ENCODE measurements at regions not wholly inside any gene's neighbourhood (a gene's known extent, or its start where the extent isn't known, plus 50 kb on each side); places are given as distances from the start of the nearest gene placed in this dataset.

- Mint-ChIP-seq H3K9me3 (ENCODE audit: unreplicated experiment) (no peaks in the 10 kb centered on the region), H3K27me3 (ENCODE audit: unreplicated experiment) (no peaks in the 10 kb centered on the region), H3K27ac (ENCODE audit: unreplicated experiment) (no peak overlapping the region), H3K4me1 (ENCODE audit: low read depth, unreplicated experiment) (peaks cover 8% of the 10 kb centered on the region), H3K4me3 (ENCODE audit: unreplicated experiment) (no peak overlapping the region), H3K36me3 (ENCODE audit: unreplicated experiment) (no peaks in the 10 kb centered on the region)
- no peak for DNase-seq
- TF ChIP-seq CTCF (IDR thresholded peaks at IDR 0.05; ENCODE audit: partially characterized antibody, unreplicated experiment): no peak
Measured at GRCh38 chr9:13948037-13948436, 365.9 kb downstream of the NFIB start.

- Mint-ChIP-seq H3K27me3 (ENCODE audit: unreplicated experiment) (no peaks in the 10 kb centered on the region), H3K4me3 (ENCODE audit: unreplicated experiment) (no peak overlapping the region), H3K27ac (ENCODE audit: unreplicated experiment) (no peak overlapping the region), H3K4me1 (ENCODE audit: low read depth, unreplicated experiment) (peaks cover 8% of the 10 kb centered on the region), H3K36me3 (ENCODE audit: unreplicated experiment) (no peaks in the 10 kb centered on the region), H3K9me3 (ENCODE audit: unreplicated experiment) (no peaks in the 10 kb centered on the region)
- TF ChIP-seq CTCF (IDR thresholded peaks at IDR 0.05; ENCODE audit: partially characterized antibody, unreplicated experiment): no peak
- DNase-seq: no peak
Measured at GRCh38 chr9:13943176-13943575, 370.8 kb downstream of the NFIB start.

GRCh38 chr9:13942695-13943094 lies 371.2 kb downstream of the NFIB start:
- no peak overlapping the region for H3K27ac Mint-ChIP-seq (ENCODE audit: unreplicated experiment)
- H3K4me3 Mint-ChIP-seq (ENCODE audit: unreplicated experiment): no peak overlapping the region
- no peaks in the 10 kb centered on the region for H3K27me3 Mint-ChIP-seq (ENCODE audit: unreplicated experiment)
- no peaks in the 10 kb centered on the region for H3K36me3 Mint-ChIP-seq (ENCODE audit: unreplicated experiment)
- TF ChIP-seq CTCF (IDR thresholded peaks at IDR 0.05; ENCODE audit: partially characterized antibody, unreplicated experiment): no peak
- DNase-seq: no peak
- H3K9me3 Mint-ChIP-seq (ENCODE audit: unreplicated experiment): no peaks in the 10 kb centered on the region
- H3K4me1 Mint-ChIP-seq (ENCODE audit: low read depth, unreplicated experiment): peaks cover 8% of the 10 kb centered on the region

GRCh38 chr9:13942201-13942600 lies 371.7 kb downstream of the NFIB start:
- no peak for TF ChIP-seq CTCF (IDR thresholded peaks at IDR 0.05; ENCODE audit: partially characterized antibody, unreplicated experiment)
- H3K36me3 Mint-ChIP-seq (ENCODE audit: unreplicated experiment): no peaks in the 10 kb centered on the region
- no peak for DNase-seq
- peaks cover 8% of the 10 kb centered on the region for H3K4me1 Mint-ChIP-seq (ENCODE audit: low read depth, unreplicated experiment)
- no peak overlapping the region for H3K27ac Mint-ChIP-seq (ENCODE audit: unreplicated experiment)
- H3K4me3 Mint-ChIP-seq (ENCODE audit: unreplicated experiment): no peak overlapping the region
- no peaks in the 10 kb centered on the region for H3K9me3 Mint-ChIP-seq (ENCODE audit: unreplicated experiment)
- H3K27me3 Mint-ChIP-seq (ENCODE audit: unreplicated experiment): peaks cover 1% of the 10 kb centered on the region

- Mint-ChIP-seq H3K9me3 (ENCODE audit: unreplicated experiment) (no peaks in the 10 kb centered on the region), H3K27me3 (ENCODE audit: unreplicated experiment) (peaks cover 1% of the 10 kb centered on the region), H3K4me3 (ENCODE audit: unreplicated experiment) (no peak overlapping the region), H3K36me3 (ENCODE audit: unreplicated experiment) (no peaks in the 10 kb centered on the region), H3K27ac (ENCODE audit: unreplicated experiment) (no peak overlapping the region), H3K4me1 (ENCODE audit: low read depth, unreplicated experiment) (peaks cover 8% of the 10 kb centered on the region)
- DNase-seq: no peak
- TF ChIP-seq CTCF (IDR thresholded peaks at IDR 0.05; ENCODE audit: partially characterized antibody, unreplicated experiment): no peak
Measured at GRCh38 chr9:13941714-13942113, 372.2 kb downstream of the NFIB start.
